ENCODE measurements at regions not wholly inside any gene's neighbourhood (a gene's known extent, or its start where the extent isn't known, plus 50 kb on each side); places are given as distances from the start of the nearest gene placed in this dataset.

DNA sequence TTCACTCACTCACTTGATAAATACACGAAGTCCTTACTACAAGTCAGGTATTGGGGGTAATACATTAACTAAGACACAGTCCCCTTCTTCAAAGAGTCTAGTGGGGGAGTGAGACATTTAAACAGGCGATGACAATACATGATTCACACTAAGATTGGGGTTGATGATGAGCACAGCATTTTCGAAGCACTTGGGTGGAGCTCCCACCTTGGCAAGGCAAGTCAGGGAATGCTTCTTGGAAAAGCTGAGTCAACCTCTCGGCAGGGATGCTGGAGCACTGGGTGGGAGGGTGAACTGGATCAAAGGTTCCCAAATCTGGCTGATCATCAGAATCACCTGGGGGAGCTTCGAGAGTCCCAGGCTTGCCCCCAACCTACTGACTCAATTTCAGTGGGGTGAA is 57.9 kb upstream of the ENAH start:
- no peak for TF ChIP-seq MEF2B (IDR thresholded peaks at IDR 0.05; ENCODE audit: partially characterized antibody, poor library complexity, severe bottlenecking)
- TF ChIP-seq SUZ12 (IDR thresholded peaks at IDR 0.05; ENCODE audit: unreplicated experiment): no peak
- TF ChIP-seq PAX5 (IDR thresholded peaks at IDR 0.05; ENCODE audit: borderline replicate concordance, low read depth, low read length): no peak
- TF ChIP-seq RFX5 (IDR thresholded peaks at IDR 0.05; ENCODE audit: low read depth, low read length): no peak
- no peak for TF ChIP-seq MTA2 (IDR thresholded peaks at IDR 0.05; ENCODE audit: low read depth)
- TF ChIP-seq ZNF384 (IDR thresholded peaks at IDR 0.05; ENCODE audit: borderline replicate concordance, low read depth, low read length): no peak
- TF ChIP-seq, protein P1, sequence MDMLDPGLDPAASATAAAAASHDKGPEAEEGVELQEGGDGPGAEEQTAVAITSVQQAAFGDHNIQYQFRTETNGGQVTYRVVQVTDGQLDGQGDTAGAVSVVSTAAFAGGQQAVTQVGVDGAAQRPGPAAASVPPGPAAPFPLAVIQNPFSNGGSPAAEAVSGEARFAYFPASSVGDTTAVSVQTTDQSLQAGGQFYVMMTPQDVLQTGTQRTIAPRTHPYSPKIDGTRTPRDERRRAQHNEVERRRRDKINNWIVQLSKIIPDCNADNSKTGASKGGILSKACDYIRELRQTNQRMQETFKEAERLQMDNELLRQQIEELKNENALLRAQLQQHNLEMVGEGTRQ (IDR thresholded peaks at IDR 0.05; ENCODE audit: borderline replicate concordance, low read depth, low read length): no peak
- no peak for TF ChIP-seq CHD2 (IDR thresholded peaks at IDR 0.05; ENCODE audit: borderline replicate concordance, low read depth, low read length)
- no peak for TF ChIP-seq CEBPZ (IDR thresholded peaks at IDR 0.05; ENCODE audit: low read depth, low read length)
- no peak for TF ChIP-seq IRF4 (IDR thresholded peaks at IDR 0.05; ENCODE audit: low read depth, low read length)
- no peak for TF ChIP-seq NFYB (IDR thresholded peaks at IDR 0.05; ENCODE audit: insufficient read depth, low read depth, low read length)
- no peak for TF ChIP-seq LARP7 (IDR thresholded peaks at IDR 0.05)
- no peak for ATAC-seq
- Histone ChIP-seq H4K20me1 (ENCODE audit: control insufficient read depth, insufficient read depth) (no peaks in the 10 kb centered on the region), H3K9ac (ENCODE audit: control insufficient read depth, insufficient read depth, low read length) (no peak overlapping the region), H3K36me3 (ENCODE audit: control insufficient read depth in 2 of 2, insufficient read depth in 2 of 2, low read length in 1 of 2) (no peaks in the 10 kb centered on the region), H3K27me3 (replicated peaks in 1 of 2; ENCODE audit: control insufficient read depth in 2 of 2, insufficient read depth in 2 of 2, low read length in 1 of 2) (no peaks in the 10 kb centered on the region; a peak in 1 of 4 replicates), H3K9me3 (replicated peaks; ENCODE audit: control insufficient read depth, insufficient read depth, low read length) (no peaks in the 10 kb centered on the region), H3K27ac (ENCODE audit: control insufficient read depth, insufficient read depth) (no peak overlapping the region), H3K4me3 (no peak overlapping the region), H2AFZ (ENCODE audit: control insufficient read depth, low read depth, low read length) (no peak overlapping the region), H3K4me2 (ENCODE audit: control insufficient read depth, insufficient read depth) (no peak overlapping the region), H3K4me1 (ENCODE audit: control insufficient read depth, insufficient read depth, low read length) (no peaks in the 10 kb centered on the region), H3K79me2 (ENCODE audit: control insufficient read depth, insufficient read depth, low read length) (no peaks in the 10 kb centered on the region)
- no peak for DNase-seq (ENCODE audit: low read depth, low spot score)
- in situ Hi-C loops (cut with MboI) (no loop called here), intact Hi-C loops (cut with micrococcal nuclease; ENCODE audit: unreplicated experiment) (no loop called here)
- no TSS peak for BruUV-seq (replicated peaks)
- ChIA-PET SMC1A (ENCODE audit: uncharacterized antibody, unreplicated experiment) (interaction anchor here (1.5 kb wide), 1 partner anchor 172 kb away, joined by 5 read pairs; the partner anchor contains the start of gene TMEM63A), POLR2A (interaction anchor here (0.7 kb wide), 1 partner anchor 56 kb away, joined by 3 read pairs; no protein-coding TSS in a partner anchor), CTCF (interaction anchor here (1.0 kb wide), 1 partner anchor 41 kb away, joined by 3 read pairs; no protein-coding TSS in a partner anchor), RAD21 (ENCODE audit: unreplicated experiment) (interaction anchor here (0.7 to 1.0 kb wide), 2 partner anchors 144 to 501 kb away, joined by 3 read pairs; no protein-coding TSS in a partner anchor)
- FAIRE-seq: no peak
- 10% methylated on average over 5 of the region's 5 CpGs for WGBS (ENCODE audit: insufficient coverage, insufficient replicate concordance, low lambda C conversion rate, missing lambda C conversion rate)

All from GM12878 (cell line).